KG1 (cell line): ENCODE measurements at regions not wholly inside any gene's neighbourhood (a gene's known extent, or its start where the extent isn't known, plus 50 kb on each side); places are given as distances from the start of the nearest gene placed in this dataset.
A peak's percentile ranks its signal among the peaks of the same experiment; 100 is the strongest.

Experiments used
- DNase-seq: peaks from one replicate; lab custom pipeline; 2025; lab: John Stamatoyannopoulos, UW

- peak; percentile 11 for DNase-seq
These were observed 54.4 kb upstream of the LCORL start for GRCh38 chr4:18075823-18076433.

GRCh38 chr4:18071894-18072293 is 50.3 kb upstream of the LCORL start:
- DNase-seq, result no peak
